GM18508 (cell line): ENCODE measurements at regions not wholly inside any gene's neighbourhood (a gene's known extent, or its start where the extent isn't known, plus 50 kb on each side); places are given as distances from the start of the nearest gene placed in this dataset.
A peak's percentile ranks its signal among the peaks of the same experiment; 100 is the strongest.

Experiments used
- ATAC-seq: cut with Tn5 transposase; IDR thresholded peaks from one replicate; pipeline ENCODE4 v1.9.1; 2021; ENCODE audit warnings: moderate number of reproducible peaks; ENCODE audit not compliant: insufficient read depth, unreplicated experiment

DNA sequence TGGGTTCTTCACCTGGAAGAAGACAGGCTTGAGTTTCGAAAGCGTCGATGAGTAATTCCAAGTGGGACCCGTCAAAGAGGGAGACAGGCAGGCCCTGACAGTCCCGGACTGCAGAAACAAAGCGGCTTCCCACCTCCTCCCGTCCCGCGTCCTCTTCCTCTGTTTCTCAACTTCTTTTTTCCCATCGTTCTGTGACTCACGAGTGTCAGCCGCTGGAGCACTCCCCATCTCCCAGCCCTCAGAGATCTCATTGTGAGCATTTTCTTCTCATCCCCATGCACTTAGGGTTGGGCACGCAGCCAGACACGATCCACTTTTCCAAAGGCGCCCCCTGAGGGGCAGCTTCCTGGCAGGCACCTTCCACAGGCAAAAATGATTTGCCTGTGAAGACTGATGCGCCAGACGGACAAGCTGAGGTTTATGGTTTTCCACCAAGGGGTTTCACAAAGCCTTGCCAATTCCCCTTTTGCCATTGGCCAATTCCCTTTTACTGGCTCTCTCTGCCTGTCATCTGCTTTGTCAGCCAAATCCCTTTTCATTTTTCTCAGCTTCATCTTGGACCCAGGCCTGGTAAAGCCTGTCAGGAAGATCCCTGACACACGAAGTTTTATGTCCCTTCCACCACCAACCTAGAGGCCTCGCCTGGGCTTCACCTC is 86.5 kb upstream of the ANKRD55 start:
- ATAC-seq = no peak

DNA sequence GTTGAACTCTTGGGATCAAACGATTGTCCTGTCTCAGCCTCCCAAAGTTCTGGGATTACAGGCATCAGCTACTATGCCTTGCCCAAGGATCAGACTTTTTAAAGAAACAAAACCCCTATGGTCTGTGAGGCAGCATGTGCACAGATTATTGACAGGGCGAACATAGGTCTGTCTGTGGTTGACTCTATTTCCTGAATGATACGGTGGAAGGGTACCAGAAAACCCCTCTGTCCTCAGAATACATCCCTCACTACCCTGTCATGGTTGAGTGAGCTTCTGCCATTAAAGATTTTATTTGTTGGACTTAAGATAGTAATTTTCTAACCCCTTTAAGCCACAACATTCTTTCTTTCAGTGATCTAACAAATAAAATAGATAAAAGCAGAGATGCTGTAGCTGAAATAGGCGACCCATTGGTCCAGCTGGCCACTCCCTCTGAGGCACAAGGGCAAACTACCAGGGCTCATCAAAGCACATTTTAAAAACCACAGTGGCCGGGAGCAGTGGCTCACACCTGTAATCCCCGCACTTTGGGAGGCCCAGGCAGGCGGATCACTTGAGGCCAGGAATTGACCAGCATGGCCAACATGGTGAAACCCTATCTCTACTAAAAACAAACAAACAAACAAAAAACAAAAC is 84.9 kb upstream of the ANKRD55 start:
- peak; percentile 82 for ATAC-seq

GRCh38 chr5:56316299-56316994 is 83.3 kb upstream of the ANKRD55 start:
- no peak for ATAC-seq

DNA sequence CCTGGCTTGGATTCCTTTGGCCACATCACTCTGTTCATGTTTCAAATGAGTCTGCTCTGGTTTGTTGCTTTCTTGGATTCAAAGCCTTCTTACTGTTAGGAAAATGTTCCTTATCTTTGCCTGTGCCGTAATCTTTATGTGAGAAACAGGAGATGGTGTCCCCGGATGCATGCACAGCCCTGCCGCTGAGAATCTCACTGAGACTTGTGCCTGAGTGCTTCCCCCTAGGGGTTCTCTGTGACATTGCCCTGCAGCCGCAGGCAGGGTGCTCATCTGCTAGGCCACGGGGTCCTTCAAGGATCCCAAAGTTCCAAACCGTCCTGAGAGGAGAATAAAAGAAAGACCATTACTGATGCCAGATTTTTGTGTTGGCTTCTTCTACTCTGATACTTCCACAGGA is 81.4 kb upstream of the ANKRD55 start:
- ATAC-seq = no peak

DNA sequence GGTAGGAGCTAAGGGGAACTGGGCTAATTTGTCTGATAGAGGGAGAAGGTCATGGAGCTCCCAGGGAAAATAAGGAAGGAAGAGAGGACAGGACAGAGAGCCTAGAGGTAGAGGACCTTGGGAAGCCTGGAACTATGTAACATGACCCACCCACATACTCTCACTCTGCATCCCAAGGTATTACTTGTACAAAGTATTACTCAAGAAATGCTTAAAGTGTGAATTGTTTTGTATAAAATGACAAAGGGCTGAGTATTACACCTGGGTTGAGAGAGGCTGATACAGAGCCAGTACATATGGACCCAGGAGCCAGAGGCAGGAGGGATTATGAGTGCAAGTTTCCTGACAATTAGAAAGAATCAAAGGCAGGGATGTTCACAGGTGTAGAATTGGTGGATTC is 80.5 kb upstream of the ANKRD55 start:
- no peak for ATAC-seq

DNA sequence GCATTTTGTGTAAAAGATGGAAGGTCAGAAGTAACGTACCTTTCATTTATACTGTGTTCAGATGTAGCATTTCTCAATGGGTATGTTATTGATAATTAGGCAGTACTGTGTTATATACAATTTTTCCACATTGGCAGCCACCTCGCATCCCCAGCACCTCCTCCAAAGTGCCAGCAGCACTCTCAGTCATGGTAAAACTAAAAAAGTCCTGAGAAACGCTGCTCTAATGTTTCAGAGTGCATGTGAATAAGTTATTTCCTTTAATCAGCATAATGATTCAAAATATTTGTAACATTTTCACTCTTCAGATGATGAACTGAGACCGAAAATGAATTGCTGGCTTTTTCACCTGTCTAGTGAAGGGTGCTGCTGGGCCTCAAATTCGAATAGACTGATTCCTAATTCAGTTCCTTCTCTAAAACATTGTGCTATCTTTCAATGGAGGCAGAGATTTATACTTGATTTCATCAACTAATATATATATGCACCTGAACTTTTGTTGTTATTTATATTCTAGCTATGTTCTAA is 79.9 kb upstream of the ANKRD55 start:
- ATAC-seq = no peak

DNA sequence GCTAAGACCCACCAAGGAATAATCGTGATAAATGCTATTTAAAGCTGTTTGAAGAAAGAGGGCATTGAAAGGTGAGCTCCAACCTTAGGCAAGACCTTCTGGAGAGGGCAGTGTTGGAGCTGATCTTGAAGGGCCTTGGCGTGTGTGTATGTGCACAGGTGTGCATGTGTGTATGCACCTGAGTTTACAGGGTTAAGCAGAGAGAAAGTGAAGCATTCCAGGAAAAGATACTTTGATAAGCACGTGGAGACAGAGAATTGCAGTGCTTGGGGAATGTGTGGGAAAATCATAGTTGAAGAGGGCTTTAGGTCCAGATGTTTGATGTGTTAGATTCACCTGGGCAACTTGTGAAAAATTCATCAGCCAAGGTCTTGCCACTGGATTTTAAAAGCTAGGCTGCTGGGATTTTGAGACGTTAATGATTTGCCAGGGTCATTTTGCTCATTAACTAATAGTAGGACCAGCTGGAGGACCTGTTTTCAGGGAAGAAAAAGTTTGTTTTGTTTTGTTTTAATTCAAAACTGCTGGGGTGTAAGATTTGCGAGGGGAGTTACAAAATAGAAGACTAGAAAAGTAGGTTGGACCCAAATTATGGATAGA is 78.3 kb upstream of the ANKRD55 start:
- no peak for ATAC-seq

DNA sequence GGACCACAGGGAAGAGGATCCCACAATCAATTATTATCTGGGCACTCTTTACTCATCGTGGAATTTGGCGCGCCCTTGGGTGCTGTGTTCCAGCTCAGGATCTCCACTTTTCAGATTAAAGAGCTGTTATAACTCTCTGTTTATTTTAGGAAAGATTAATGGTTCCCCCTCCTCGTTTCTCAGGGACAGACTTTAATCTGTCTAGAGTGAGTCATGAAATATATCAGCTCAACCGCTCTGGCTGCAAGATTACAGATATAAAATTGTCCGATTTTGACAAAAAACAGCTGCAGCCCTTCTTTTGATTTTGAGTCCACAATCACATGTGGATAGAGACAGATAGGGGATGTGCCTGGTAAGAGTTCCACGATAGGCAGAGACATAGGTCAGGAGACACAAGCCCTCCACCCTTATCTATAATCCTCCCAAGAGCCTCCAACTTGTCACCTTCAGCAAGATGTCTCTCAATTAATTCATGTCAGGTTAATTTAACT is 77.6 kb upstream of the ANKRD55 start:
- ATAC-seq = no peak

DNA sequence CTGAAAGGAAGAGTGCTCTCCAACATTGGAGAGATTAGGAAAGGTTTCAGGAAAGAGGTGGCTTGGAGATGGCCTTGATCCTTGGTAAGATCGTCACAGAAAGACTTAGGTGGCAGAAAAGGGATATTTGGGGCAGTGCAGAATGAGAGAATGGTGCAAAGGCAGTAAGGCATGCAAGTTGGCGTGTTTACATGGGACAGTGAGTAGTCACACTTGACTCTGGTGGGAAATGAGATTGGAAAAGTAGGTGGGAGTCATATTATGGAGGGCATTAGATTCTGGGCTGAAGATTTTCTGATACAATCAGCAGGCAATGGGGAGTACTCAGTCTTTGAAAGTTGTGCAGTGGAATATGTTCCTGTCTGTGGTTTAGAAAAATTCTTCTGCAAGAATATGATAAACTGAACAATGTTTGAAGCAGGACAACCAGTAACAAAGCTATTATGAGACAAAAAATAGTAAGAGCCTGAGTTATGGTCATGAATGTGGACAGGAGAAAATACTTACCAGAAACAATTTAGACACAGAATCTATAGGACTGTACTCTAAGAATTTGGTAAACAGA is 76.2 kb upstream of the ANKRD55 start:
- ATAC-seq = no peak

DNA sequence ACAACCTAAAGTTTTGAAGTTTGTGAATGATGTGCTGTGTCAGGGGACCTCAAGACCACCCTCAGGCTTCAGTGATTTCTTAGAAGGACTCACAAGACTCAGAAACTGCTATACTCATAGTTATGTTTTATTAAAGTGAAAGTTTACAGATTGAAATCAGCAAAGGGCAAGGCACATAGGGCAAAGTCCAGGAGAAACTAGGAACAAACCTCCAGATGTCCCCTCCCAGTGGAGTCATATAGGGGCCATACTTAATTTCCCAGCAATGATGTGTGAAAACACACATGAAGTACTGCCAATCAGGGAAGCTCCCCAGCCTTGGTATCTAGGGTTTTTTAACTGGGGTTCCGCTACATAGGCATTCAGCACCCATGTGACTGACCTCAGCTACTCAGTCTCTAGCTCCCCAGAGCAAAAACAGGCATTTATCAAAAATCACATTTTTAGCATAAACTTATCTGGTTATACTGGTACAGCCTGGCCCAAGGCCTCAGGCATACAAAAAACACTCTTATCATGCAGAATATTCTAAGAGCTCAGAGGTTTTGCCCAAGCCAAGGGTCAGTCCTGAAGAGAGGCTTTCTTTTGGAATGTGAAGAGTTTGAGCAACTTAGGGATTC is 74.7 kb upstream of the ANKRD55 start:
- ATAC-seq = no peak

GRCh38 chr5:56306433-56307150 is 73.5 kb upstream of the ANKRD55 start:
- ATAC-seq = no peak

DNA sequence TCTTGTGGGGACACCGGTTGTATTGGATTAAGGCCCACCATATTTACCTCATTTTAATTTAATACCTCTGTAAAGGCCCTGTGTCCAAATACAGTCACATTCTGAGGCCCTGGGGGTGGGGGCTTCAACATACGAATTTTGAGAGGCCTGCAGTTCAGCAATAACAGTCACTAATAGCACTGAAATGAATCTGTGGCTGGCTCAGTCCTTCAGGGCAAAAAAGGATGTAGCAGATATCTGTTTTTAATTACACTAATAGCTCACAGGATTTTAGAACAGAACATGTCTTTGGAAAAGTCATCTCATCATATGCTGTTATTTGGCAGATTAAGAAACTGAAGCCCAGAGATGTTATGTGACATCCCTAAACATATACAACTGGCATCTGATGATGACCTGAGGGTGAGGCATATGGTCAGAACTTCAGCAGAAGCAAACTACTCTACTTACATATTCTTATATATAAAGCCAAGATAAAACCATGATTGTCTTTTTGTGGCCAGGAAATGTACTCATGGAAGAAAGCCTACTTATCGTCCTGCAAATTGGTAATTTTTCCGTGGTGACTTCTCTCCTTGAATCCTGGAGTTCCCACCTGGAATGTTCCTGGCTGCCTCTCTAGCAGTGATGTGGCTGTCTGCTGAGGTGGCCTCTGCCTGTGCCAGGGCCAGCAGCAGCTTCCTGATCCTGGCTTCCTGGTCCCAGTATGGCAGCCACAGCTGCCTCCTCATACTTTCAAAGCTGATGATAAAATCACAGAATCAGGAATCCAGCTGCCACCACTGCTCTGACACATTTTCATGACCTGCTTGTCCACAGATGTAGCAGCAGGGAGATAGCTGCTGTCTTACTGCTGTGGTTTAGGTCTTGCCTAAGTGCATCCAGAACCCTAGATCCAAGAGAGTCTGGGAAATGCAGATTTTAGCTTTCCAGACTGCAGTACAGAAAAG is 72.1 kb upstream of the ANKRD55 start:
- no peak for ATAC-seq

- no peak for ATAC-seq
Observed at GRCh38 chr5:56303511-56303910, 70.4 kb upstream of the ANKRD55 start.

DNA sequence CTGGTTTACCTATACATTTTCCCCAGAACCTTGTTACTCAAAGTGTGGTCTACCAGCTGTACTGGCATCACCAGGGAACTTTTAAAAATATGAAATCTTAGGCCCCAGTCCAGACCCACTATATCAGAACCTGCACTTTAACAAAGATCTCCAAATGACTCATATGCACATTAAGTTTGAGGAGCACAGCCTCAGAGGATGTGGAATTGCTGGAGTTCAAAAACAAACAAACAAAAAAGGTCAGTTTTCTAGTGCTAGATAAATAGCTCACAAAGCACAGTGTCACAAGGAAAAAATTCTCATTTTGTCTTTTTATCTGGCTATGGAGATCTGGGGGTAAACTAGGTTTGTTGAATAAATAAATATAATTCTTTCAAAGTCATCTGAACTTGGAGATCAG is 68.9 kb upstream of the ANKRD55 start:
- ATAC-seq = no peak

DNA sequence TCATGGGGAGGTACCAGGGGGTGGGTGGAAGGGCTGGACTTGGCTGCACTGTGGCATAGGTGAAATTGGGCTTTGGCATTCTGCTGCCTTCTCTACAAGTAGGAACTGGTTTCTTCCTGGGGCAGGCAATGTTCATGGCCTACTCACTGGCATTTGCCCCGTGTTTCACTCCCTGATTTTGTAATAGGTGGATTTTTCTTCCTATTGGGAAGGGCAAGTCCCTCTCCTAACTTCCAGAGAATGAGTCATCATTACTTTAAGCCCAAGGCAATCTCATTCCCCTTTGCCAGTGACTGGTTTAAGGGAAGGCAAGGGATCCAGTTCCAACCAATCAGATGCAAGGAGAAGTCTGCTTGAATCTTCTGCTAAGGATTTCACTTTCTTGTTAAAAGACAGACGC is 67.9 kb upstream of the ANKRD55 start:
- ATAC-seq = no peak

GRCh38 chr5:56299212-56299611 is 66.1 kb upstream of the ANKRD55 start:
- no peak for ATAC-seq

DNA sequence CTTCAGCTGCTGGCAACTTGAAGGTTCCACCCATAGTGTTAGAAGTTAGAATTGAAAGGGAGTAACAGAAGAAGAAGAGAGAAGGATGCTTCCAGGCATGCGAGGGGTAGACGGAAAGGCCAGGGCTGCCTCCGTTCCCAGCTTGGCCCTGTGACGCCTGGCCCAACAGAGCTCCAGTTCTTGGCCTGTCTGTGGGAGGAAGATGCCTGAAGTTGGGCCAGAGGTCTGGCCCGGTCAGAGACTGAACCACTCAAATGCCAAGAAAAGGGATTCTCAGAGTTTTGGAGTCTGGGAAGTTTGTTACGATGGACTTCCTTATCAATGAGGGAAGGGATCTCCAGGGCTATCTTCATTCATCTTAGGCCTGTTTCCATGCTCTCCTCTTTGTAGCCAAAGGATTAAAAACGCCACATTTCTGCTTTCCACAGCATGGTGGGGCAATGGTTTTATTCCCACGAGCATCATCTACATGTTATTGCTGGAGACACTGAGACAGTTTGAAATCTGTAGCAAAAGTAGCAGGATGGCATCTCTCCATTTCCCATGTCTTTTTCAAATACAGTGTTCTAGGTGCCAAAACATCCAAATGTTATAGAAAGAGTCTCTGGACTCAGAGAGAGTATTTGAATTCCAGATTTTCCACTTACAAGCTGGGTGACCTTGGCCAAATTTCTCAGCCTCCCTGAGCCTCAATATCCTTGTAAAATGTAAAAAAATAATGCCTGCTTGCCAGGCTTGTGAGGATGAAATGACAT is 65.4 kb upstream of the ANKRD55 start:
- ATAC-seq = no peak

DNA sequence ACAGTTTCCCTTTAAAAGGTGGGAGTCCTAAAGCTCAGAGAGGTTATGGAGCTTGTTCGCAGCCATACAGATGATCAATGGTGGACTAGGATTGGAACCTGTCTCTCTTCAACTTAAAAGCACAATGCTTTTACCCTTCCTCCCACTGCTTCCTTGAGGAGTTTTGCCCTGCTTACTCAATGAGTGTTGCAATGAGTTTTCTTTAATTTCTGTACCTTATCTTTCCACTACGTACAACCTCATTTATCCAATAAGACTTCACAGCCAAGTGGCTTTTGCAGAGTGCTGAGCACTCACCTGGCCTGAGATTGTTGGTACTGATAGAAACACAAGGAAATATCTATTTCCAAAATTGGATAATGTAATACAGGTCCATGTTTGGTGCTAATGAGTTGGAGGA is 64.7 kb upstream of the ANKRD55 start:
- ATAC-seq = no peak
